Upper lobe of left lung (tissue), 4 donors: ENCODE measurements at regions not wholly inside any gene's neighbourhood (a gene's known extent, or its start where the extent isn't known, plus 50 kb on each side); places are given as distances from the start of the nearest gene placed in this dataset.

Experiments
- POLR2A ChIP-seq, 4 donors: fragments of 450-650 bp; IDR thresholded peaks; one replicate each; pipeline ENCODE4 v1.5.1; 2016 to 2017; ENCODE audit warnings: antibody characterized with exemption in 4 of 4, mild to moderate bottlenecking in 2 of 4
- TF ChIP-seq, protein P1 (sequence below), 6 experiments: fragments of 450-650 bp in 4 of 6; fragments of 200-600 bp in 2 of 6; sonication (generic) in 2 of 6; IDR thresholded peaks; one replicate each; pipeline ENCODE4 v1.5.1; 2016 to 2019; ENCODE audit warnings: antibody characterized with exemption in 6 of 6

DNA sequence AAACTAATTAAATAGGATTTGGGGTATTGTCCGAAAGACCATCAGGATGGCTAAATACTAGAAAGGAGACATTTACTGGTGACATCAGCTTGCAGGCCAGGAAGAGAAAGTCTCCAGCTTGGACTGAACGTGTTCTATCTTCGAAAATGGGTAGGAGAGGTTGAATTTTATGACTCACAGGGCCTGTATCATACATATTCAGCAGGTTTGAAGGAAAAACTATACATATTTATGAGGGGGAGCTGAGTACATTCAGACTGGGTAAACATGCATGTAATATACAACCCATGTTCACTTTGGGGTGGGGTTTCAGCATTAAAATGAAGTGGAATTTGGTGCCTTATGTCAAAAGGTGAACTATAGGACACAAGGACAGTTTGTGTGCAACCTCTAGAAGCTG lies 129.3 kb upstream of the CRBN start:
- TF ChIP-seq, protein P1, sequence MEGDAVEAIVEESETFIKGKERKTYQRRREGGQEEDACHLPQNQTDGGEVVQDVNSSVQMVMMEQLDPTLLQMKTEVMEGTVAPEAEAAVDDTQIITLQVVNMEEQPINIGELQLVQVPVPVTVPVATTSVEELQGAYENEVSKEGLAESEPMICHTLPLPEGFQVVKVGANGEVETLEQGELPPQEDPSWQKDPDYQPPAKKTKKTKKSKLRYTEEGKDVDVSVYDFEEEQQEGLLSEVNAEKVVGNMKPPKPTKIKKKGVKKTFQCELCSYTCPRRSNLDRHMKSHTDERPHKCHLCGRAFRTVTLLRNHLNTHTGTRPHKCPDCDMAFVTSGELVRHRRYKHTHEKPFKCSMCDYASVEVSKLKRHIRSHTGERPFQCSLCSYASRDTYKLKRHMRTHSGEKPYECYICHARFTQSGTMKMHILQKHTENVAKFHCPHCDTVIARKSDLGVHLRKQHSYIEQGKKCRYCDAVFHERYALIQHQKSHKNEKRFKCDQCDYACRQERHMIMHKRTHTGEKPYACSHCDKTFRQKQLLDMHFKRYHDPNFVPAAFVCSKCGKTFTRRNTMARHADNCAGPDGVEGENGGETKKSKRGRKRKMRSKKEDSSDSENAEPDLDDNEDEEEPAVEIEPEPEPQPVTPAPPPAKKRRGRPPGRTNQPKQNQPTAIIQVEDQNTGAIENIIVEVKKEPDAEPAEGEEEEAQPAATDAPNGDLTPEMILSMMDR (IDR thresholded peaks at IDR 0.05), result no peak
- no peak for TF ChIP-seq POLR2A (IDR thresholded peaks at IDR 0.05)
